ENCODE measurements at regions not wholly inside any gene's neighbourhood (a gene's known extent, or its start where the extent isn't known, plus 50 kb on each side); places are given as distances from the start of the nearest gene placed in this dataset.

DNA sequence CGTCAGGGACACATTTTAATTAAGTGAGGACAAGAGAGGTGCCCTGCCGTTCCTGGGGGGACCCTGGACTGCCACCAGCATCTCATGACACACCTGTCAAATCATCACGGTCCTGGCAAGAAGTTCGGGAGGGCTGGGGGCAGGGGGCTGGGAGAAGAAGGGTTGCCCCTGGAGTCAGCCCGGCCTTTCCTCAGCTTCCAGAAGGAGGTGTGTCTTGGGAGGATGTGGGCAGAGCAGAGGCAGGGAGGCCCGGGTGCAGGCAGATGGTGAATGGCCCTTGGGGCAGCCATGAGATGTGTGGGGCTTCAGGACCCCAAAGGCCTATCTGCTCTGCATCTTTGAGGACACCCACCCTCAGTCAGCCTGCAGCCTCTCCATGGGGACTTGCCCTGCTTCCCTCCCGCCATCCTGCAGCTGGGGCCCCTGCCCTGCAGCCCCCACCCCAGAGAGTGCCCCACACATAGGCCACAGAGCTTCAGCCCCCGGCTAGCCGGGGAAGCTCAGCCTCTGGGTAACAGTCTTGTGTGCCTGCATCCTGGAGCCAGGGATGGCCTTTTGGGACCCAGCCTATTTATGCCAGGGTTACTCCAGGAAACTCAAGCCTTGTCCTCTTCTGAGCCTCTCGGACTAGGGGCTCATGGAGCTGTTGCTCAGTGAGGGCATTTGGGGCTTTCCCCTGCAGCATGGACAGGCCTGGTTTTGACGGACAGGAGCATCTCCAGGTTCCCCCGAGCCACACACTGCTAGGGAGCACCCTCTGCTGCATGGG lies 178.5 kb downstream of the KIF26A start:
- TF ChIP-seq MYC (IDR thresholded peaks at IDR 0.05; ENCODE audit: borderline replicate concordance, low read length) (no peak), JUNB (IDR thresholded peaks at IDR 0.05) (no peak), MAZ (IDR thresholded peaks at IDR 0.05; ENCODE audit: borderline replicate concordance, low read depth, low read length) (no peak), MAFK (IDR thresholded peaks at IDR 0.05; ENCODE audit: partially characterized antibody) (no peak), PHF8 (IDR thresholded peaks at IDR 0.05; ENCODE audit: borderline replicate concordance, low read depth) (no peak), RCOR1 (IDR thresholded peaks at IDR 0.05; ENCODE audit: low read depth, low read length) (no peak), RAD21 (conservative IDR thresholded peaks at IDR 0.05 in 1 of 2, IDR thresholded peaks at IDR 0.05 in 1 of 2) (no peak), ESRRA (IDR thresholded peaks at IDR 0.05; ENCODE audit: borderline replicate concordance, low read length) (no peak), NR3C1 (IDR thresholded peaks at IDR 0.05) (no peak), EP300 (IDR thresholded peaks at IDR 0.05) (no peak), SMC3 (IDR thresholded peaks at IDR 0.05) (no peak), NFE2L2 (conservative IDR thresholded peaks at IDR 0.05; ENCODE audit: low read length) (no peak)
- TF ChIP-seq, protein P1, sequence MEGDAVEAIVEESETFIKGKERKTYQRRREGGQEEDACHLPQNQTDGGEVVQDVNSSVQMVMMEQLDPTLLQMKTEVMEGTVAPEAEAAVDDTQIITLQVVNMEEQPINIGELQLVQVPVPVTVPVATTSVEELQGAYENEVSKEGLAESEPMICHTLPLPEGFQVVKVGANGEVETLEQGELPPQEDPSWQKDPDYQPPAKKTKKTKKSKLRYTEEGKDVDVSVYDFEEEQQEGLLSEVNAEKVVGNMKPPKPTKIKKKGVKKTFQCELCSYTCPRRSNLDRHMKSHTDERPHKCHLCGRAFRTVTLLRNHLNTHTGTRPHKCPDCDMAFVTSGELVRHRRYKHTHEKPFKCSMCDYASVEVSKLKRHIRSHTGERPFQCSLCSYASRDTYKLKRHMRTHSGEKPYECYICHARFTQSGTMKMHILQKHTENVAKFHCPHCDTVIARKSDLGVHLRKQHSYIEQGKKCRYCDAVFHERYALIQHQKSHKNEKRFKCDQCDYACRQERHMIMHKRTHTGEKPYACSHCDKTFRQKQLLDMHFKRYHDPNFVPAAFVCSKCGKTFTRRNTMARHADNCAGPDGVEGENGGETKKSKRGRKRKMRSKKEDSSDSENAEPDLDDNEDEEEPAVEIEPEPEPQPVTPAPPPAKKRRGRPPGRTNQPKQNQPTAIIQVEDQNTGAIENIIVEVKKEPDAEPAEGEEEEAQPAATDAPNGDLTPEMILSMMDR (IDR thresholded peaks at IDR 0.05), result no peak
- TF ChIP-seq, protein P2, sequence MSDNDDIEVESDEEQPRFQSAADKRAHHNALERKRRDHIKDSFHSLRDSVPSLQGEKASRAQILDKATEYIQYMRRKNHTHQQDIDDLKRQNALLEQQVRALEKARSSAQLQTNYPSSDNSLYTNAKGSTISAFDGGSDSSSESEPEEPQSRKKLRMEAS (IDR thresholded peaks at IDR 0.05), result no peak

Data from A549 (cell line).